H1 (cell line): ENCODE measurements at regions not wholly inside any gene's neighbourhood (a gene's known extent, or its start where the extent isn't known, plus 50 kb on each side); places are given as distances from the start of the nearest gene placed in this dataset.

Experiments
- CTCF ChIA-PET: fragments of 300-600 bp; sonication (Branson Sonifier 250); formaldehyde crosslinking; loops from one replicate; lab custom pipeline; 2021; ENCODE audit not compliant: partially characterized antibody; lab: Charles Lee
- POLR2A ChIA-PET: fragments of 300-600 bp; sonication (Branson Sonifier 250); formaldehyde crosslinking; loops from one replicate; lab custom pipeline; 2021; ENCODE audit warnings: inconsistent platforms; ENCODE audit not compliant: partially characterized antibody; lab: Charles Lee
- DNase-seq, 2 experiments: peaks; one replicate each; pipeline versions ENCODE4 v3.0.0 to v3.0.0-alpha.2; 2010 to 2022; ENCODE audit warnings: low spot score in 2 of 2, low read depth in 1 of 2, mixed read lengths in 1 of 2
- FAIRE-seq: peaks from 2 replicates; lab custom pipeline; 2011; peaks lifted over from hg19 to GRCh38; lab: Jason Lieb, UNC
- H2AFZ ChIP-seq: 2 replicates; pipeline ENCODE4 v1.8.1; 2012; ENCODE audit warnings: low read length, inconsistent platforms
- H2AK5ac ChIP-seq: 2 replicates; pipeline ENCODE4 v1.6.1; 2013; ENCODE audit warnings: low read depth, low read length
- H2BK120ac ChIP-seq: replicated peaks from 2 replicates; pipeline ENCODE3; 2013; ENCODE audit warnings: low read depth, low read length, inconsistent platforms
- H2BK12ac ChIP-seq: 2 replicates; pipeline ENCODE4 v1.6.1; 2013; ENCODE audit warnings: low read depth, low read length
- H2BK15ac ChIP-seq: 2 replicates; pipeline ENCODE4 v1.6.1; 2013; ENCODE audit warnings: low read length
- H2BK20ac ChIP-seq: 2 replicates; pipeline ENCODE4 v1.6.1; 2013; ENCODE audit warnings: low read length
- H2BK5ac ChIP-seq: 2 replicates; pipeline ENCODE4 v1.6.1; 2013; ENCODE audit warnings: low read depth, low read length
- H3K14ac ChIP-seq: 2 replicates; pipeline ENCODE4 v1.6.1; 2013; ENCODE audit warnings: inconsistent platforms; ENCODE audit not compliant: insufficient read length
- H3K18ac ChIP-seq: 2 replicates; pipeline ENCODE4 v1.6.1; 2013; ENCODE audit warnings: low read length; ENCODE audit errors: extremely low read depth
- H3K23ac ChIP-seq: 2 replicates; pipeline ENCODE4 v1.6.1; 2013; ENCODE audit warnings: inconsistent platforms; ENCODE audit not compliant: insufficient read length
- H3K23me2 ChIP-seq: 2 replicates; pipeline ENCODE4 v1.6.1; 2013; ENCODE audit warnings: low read depth, low read length
- H3K27ac ChIP-seq: 2 replicates; pipeline ENCODE4 v1.6.1; 2011; ENCODE audit warnings: low read depth, low read length, inconsistent platforms
- H3K27me3 ChIP-seq, 4 experiments: replicated peaks in 1 of 4; 1 replicate in 1 of 4; 2 replicates in 3 of 4; pipeline versions ENCODE4 v1.6.1 to v1.8.1; 2011 to 2013; ENCODE audit warnings: low read length in 3 of 4, mild to moderate bottlenecking in 3 of 4, inconsistent platforms in 2 of 4, mixed read lengths in 2 of 4, moderate library complexity in 1 of 4; ENCODE audit not compliant: control insufficient read depth in 3 of 4, insufficient read depth in 3 of 4; ENCODE audit errors: extremely low read depth in 1 of 4
- H3K36me3 ChIP-seq, 4 experiments: 2 replicates each; pipeline versions ENCODE4 v1.6.1 to v1.8.1; 2011 to 2013; ENCODE audit warnings: mild to moderate bottlenecking in 4 of 4, low read length in 3 of 4, moderate library complexity in 2 of 4, control low read depth in 1 of 4, inconsistent platforms in 1 of 4; ENCODE audit not compliant: insufficient read depth in 4 of 4, control insufficient read depth in 2 of 4
- H3K4ac ChIP-seq: replicated peaks from 2 replicates; pipeline ENCODE3; 2013; ENCODE audit warnings: low read length, low read depth, mixed read lengths, inconsistent platforms; ENCODE audit not compliant: insufficient read length
- H3K4me1 ChIP-seq, 4 experiments: replicated peaks in 1 of 4; 1 replicate in 1 of 4; 2 replicates in 3 of 4; pipeline versions ENCODE4 v1.6.1 to v1.8.1; 2011 to 2013; ENCODE audit warnings: low read length in 3 of 4, inconsistent platforms in 2 of 4, mixed read lengths in 1 of 4; ENCODE audit not compliant: insufficient read depth in 4 of 4, control insufficient read depth in 3 of 4
- H3K4me2 ChIP-seq, 2 experiments: 2 replicates each; pipeline versions ENCODE4 v1.6.1 to v1.8.1; 2011 to 2013; ENCODE audit warnings: low read depth in 2 of 2, low read length in 2 of 2, control low read depth in 1 of 2, inconsistent platforms in 1 of 2, mild to moderate bottlenecking in 1 of 2; ENCODE audit not compliant: insufficient read depth in 1 of 2
- H3K4me3 ChIP-seq, 4 experiments: fragments of 200-600, 300-600 bp in 1 of 4; sonication (generic), shearing (Covaris generic), sonication (Bioruptor Twin) in 1 of 4; 2 replicates each; pipeline versions ENCODE4 v1.5.1 to v1.8.1; 2011 to 2016; ENCODE audit warnings: low read length in 4 of 4, low read depth in 3 of 4, control low read depth in 2 of 4, inconsistent platforms in 2 of 4, mild to moderate bottlenecking in 2 of 4, mixed read lengths in 1 of 4, moderate library complexity in 1 of 4; ENCODE audit not compliant: insufficient read depth in 2 of 4; ENCODE audit errors: extremely low read depth in 1 of 4
- H3K56ac ChIP-seq: replicated peaks from 2 replicates; pipeline ENCODE3; 2013; ENCODE audit warnings: low read depth, mild to moderate bottlenecking, mixed read lengths, low read length, inconsistent platforms; ENCODE audit not compliant: insufficient read length
- H3K79me1 ChIP-seq: 2 replicates; pipeline ENCODE4 v1.6.1; 2013; ENCODE audit warnings: low read depth, low read length, control low read depth
- H3K79me2 ChIP-seq, 2 experiments: 2 replicates each; pipeline versions ENCODE4 v1.6.1 to v1.8.1; 2012 to 2013; ENCODE audit warnings: low read length in 2 of 2, mild to moderate bottlenecking in 2 of 2, inconsistent platforms in 1 of 2; ENCODE audit not compliant: insufficient read depth in 2 of 2, control insufficient read depth in 1 of 2
- H3K9ac ChIP-seq, 4 experiments: replicated peaks in 1 of 4; 1 replicate in 1 of 4; 2 replicates in 3 of 4; pipeline versions ENCODE4 v1.6.1 to v1.8.1; 2011 to 2013; ENCODE audit warnings: low read depth in 3 of 4, low read length in 3 of 4, control low read depth in 2 of 4, mild to moderate bottlenecking in 2 of 4, moderate library complexity in 2 of 4, inconsistent platforms in 1 of 4; ENCODE audit errors: extremely low read depth in 1 of 4
- H3K9me3 ChIP-seq, 2 experiments: 2 replicates each; pipeline versions ENCODE4 v1.6.1 to v1.8.1; 2012 to 2013; ENCODE audit warnings: mild to moderate bottlenecking in 2 of 2, moderate library complexity in 2 of 2, control low read depth in 1 of 2, inconsistent platforms in 1 of 2, low read depth in 1 of 2, low read length in 1 of 2, mixed read lengths in 1 of 2; ENCODE audit not compliant: insufficient read depth in 2 of 2
- H4K20me1 ChIP-seq, 2 experiments: replicated peaks in 1 of 2; 2 replicates each; pipeline versions ENCODE3 to v1.8.1; 2011 to 2013; ENCODE audit warnings: inconsistent platforms in 2 of 2, low read length in 2 of 2, mild to moderate bottlenecking in 1 of 2; ENCODE audit not compliant: insufficient read depth in 2 of 2, control insufficient read depth in 1 of 2
- H4K5ac ChIP-seq: 2 replicates; pipeline ENCODE4 v1.6.1; 2013; ENCODE audit warnings: low read length, low read depth, mixed read lengths, inconsistent platforms; ENCODE audit not compliant: insufficient read length
- H4K8ac ChIP-seq: 2 replicates; pipeline ENCODE4 v1.8.0; 2013; ENCODE audit warnings: mild to moderate bottlenecking, moderate library complexity, low read length, inconsistent platforms; ENCODE audit not compliant: insufficient read depth; ENCODE audit errors: extremely low read depth
- H4K91ac ChIP-seq: replicated peaks from 2 replicates; pipeline ENCODE3; 2013; ENCODE audit warnings: low read length, mixed read lengths, inconsistent platforms; ENCODE audit not compliant: insufficient read length
- ATF2 ChIP-seq: IDR thresholded peaks from 2 replicates; pipeline ENCODE4 v1.6.1; 2012; ENCODE audit warnings: low read length, inconsistent platforms
- CBX5 ChIP-seq: fragments of 300-800, 300-1000 bp; sonication (generic); IDR thresholded peaks from 2 replicates; pipeline ENCODE4 v1.7.1; 2016; ENCODE audit warnings: antibody characterized with exemption, low read length, low read depth
- CEBPB ChIP-seq: IDR thresholded peaks from 2 replicates; pipeline ENCODE4 v1.6.1; 2012; ENCODE audit warnings: low read depth, low read length
- HDAC2 ChIP-seq, 2 experiments: fragments of 300-600 bp in 1 of 2; sonication (generic) in 1 of 2; IDR thresholded peaks; 2 replicates each; pipeline ENCODE4 v1.6.1; 2011 to 2012; ENCODE audit warnings: low read depth in 2 of 2, low read length in 2 of 2, mild to moderate bottlenecking in 2 of 2, moderate library complexity in 2 of 2, borderline replicate concordance in 1 of 2, inconsistent platforms in 1 of 2
- NANOG ChIP-seq: IDR thresholded peaks from 2 replicates; pipeline ENCODE4 v1.6.1; 2011; ENCODE audit warnings: low read length, low read depth, mild to moderate bottlenecking, inconsistent platforms; ENCODE audit not compliant: insufficient read depth, poor library complexity, severe bottlenecking
- TAF7 ChIP-seq: optimal IDR thresholded peaks from 2 replicates; pipeline ENCODE3; 2011; ENCODE audit warnings: low read depth, mild to moderate bottlenecking, inconsistent platforms, low read length, moderate library complexity, borderline replicate concordance
- WGBS, 2 experiments: shearing (Covaris generic) in 1 of 2; methylation state at CpG; one replicate each; pipeline versions ENCODE4 v1.1.6 to v1.1.7; 2013 to 2015; ENCODE audit warnings: low lambda C conversion rate in 2 of 2, mixed read lengths in 2 of 2, inconsistent platforms in 1 of 2, low coverage in 1 of 2, missing lambda C conversion rate in 1 of 2; ENCODE audit not compliant: insufficient replicate concordance in 2 of 2, insufficient coverage in 1 of 2, insufficient read length in 1 of 2; ENCODE audit errors: extremely low coverage in 1 of 2, missing lambda C conversion rate in 1 of 2; 5-methylcytosine and 5-hydroxymethylcytosine counted together

GRCh38 chr6:106772270-106773142, 143.1 kb downstream of the QRSL1 start:
- Histone ChIP-seq H3K9ac (no peak overlapping the region), H3K4me3 (no peak overlapping the region), H3K79me2 (no peaks in the 10 kb centered on the region), H4K20me1 (no peaks in the 10 kb centered on the region), H3K27ac (no peak overlapping the region), H2AFZ (no peak overlapping the region), H2BK20ac (no peak overlapping the region), H4K5ac (no peak overlapping the region), H3K4me2 (no peak overlapping the region), H3K18ac (no peak overlapping the region), H3K14ac (no peak overlapping the region), H2AK5ac (no peak overlapping the region), H3K36me3 (peaks cover 0 to 3% (median 0%) of the 10 kb centered on the region in 4 experiments; a peak in 1 of 8 replicates), H3K56ac (no peak overlapping the region), H3K4ac (no peak overlapping the region), H4K91ac (no peak overlapping the region), H3K23ac (no peak overlapping the region), H4K8ac (no peak overlapping the region), H3K9me3 (peaks cover 4 to 14% of the 10 kb centered on the region in 2 experiments), H2BK15ac (no peak overlapping the region), H2BK5ac (no peak overlapping the region), H3K27me3 (no peaks in the 10 kb centered on the region), H3K4me1 (peaks cover 0 to 10% (median 5%) of the 10 kb centered on the region in 4 experiments; a peak in 3 of 7 replicates), H2BK12ac (no peak overlapping the region), H3K79me1 (no peaks in the 10 kb centered on the region), H3K23me2 (no peaks in the 10 kb centered on the region), H2BK120ac (no peak overlapping the region)
- no peak for DNase-seq
- ChIA-PET POLR2A (interaction anchor here (1.7 kb wide), 1 partner anchor 10 kb away, joined by 4 read pairs; no protein-coding TSS in a partner anchor), CTCF (interaction anchor here (0.8 to 1.7 kb wide), 5 partner anchors 8 to 419 kb away, joined by 3 to 4 read pairs (median 3); partner anchors contain the start of gene CD24)
- 92% methylated on average over 7 of the region's 7 CpGs; no CpG with 5 or more reads in 1 of the 2 experiments for WGBS, 2 experiments
- TF ChIP-seq ATF2 (no peak), CBX5 (no peak), NANOG (no peak), TAF7 (no peak), CEBPB (no peak), HDAC2 (IDR thresholded peaks at IDR 0.05; ENCODE audit: borderline replicate concordance in 1 of 2, low read depth in 2 of 2, low read length in 2 of 2) (no peak)
- no peak for FAIRE-seq
